IMR-90 (cell line): ENCODE measurements at regions not wholly inside any gene's neighbourhood (a gene's known extent, or its start where the extent isn't known, plus 50 kb on each side); places are given as distances from the start of the nearest gene placed in this dataset.

Experiments used
- CEBPB ChIP-seq: IDR thresholded peaks from 2 replicates; pipeline ENCODE4 v1.6.1; 2012; ENCODE audit warnings: low read depth, low read length, improper control_type of control experiment
- FOS ChIP-seq: fragments of 150-350 bp; IDR thresholded peaks from 2 replicates; pipeline ENCODE4 v1.6.1; 2016; ENCODE audit warnings: low read depth, low read length
- MXI1 ChIP-seq: IDR thresholded peaks from 2 replicates; pipeline ENCODE4 v1.6.1; 2012; ENCODE audit warnings: low read depth, mild to moderate bottlenecking, low read length, moderate library complexity, borderline replicate concordance
- POLR2A ChIP-seq: IDR thresholded peaks from 2 replicates; pipeline ENCODE4 v1.6.1; 2012; ENCODE audit warnings: mild to moderate bottlenecking, low read depth, low read length
- TF ChIP-seq, protein P1 (sequence below): conservative IDR thresholded peaks from 2 replicates; pipeline ENCODE4 v1.5.1; 2012; ENCODE audit warnings: mild to moderate bottlenecking, low read depth, low read length, improper control_type of control experiment

DNA sequence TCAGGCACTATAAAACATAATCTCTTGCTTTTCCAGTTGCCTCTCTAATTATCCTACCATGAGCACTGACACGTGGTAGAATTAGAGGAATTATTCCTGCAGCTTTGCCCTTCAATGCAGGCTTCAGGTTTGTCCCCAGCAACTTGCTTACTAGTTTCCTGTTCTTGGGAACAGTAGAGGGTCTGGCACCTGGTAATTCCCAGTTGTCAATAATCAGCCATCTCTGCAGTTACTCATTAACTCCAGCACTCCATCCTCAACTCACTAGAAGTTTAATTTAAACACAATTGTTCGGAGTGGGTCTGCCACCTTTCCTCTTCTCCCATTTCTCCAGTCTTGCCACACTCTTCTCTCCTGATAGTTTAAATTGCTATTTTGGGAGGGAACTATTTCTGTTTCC, 324.3 kb upstream of the KIAA1217 start:
- TF ChIP-seq, protein P1, sequence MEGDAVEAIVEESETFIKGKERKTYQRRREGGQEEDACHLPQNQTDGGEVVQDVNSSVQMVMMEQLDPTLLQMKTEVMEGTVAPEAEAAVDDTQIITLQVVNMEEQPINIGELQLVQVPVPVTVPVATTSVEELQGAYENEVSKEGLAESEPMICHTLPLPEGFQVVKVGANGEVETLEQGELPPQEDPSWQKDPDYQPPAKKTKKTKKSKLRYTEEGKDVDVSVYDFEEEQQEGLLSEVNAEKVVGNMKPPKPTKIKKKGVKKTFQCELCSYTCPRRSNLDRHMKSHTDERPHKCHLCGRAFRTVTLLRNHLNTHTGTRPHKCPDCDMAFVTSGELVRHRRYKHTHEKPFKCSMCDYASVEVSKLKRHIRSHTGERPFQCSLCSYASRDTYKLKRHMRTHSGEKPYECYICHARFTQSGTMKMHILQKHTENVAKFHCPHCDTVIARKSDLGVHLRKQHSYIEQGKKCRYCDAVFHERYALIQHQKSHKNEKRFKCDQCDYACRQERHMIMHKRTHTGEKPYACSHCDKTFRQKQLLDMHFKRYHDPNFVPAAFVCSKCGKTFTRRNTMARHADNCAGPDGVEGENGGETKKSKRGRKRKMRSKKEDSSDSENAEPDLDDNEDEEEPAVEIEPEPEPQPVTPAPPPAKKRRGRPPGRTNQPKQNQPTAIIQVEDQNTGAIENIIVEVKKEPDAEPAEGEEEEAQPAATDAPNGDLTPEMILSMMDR: no peak
- TF ChIP-seq POLR2A (no peak), FOS (no peak), CEBPB (no peak), MXI1 (no peak)
